ENCODE measurements at regions not wholly inside any gene's neighbourhood (a gene's known extent, or its start where the extent isn't known, plus 50 kb on each side); places are given as distances from the start of the nearest gene placed in this dataset.

DNA sequence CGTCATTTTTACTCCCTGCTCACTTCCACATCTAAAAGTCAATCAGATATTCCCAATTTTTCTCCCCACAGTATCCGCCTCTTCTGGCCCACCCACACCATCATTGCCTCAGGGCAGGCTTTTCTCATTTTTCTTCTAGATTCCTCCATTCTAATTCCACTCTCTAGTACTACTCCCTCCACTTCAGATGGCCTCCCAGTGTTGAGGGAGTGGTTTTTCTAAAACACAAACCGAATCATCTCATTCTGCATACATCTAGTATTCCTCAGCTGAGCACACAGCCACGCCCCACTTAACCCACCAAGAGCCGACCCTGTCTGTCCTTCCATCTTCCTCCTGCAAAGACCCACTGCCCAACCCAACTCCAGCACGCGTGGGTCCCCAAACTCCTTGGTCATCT, 314.9 kb upstream of the NPVF start:
- TF ChIP-seq, protein P1, sequence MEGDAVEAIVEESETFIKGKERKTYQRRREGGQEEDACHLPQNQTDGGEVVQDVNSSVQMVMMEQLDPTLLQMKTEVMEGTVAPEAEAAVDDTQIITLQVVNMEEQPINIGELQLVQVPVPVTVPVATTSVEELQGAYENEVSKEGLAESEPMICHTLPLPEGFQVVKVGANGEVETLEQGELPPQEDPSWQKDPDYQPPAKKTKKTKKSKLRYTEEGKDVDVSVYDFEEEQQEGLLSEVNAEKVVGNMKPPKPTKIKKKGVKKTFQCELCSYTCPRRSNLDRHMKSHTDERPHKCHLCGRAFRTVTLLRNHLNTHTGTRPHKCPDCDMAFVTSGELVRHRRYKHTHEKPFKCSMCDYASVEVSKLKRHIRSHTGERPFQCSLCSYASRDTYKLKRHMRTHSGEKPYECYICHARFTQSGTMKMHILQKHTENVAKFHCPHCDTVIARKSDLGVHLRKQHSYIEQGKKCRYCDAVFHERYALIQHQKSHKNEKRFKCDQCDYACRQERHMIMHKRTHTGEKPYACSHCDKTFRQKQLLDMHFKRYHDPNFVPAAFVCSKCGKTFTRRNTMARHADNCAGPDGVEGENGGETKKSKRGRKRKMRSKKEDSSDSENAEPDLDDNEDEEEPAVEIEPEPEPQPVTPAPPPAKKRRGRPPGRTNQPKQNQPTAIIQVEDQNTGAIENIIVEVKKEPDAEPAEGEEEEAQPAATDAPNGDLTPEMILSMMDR (IDR thresholded peaks at IDR 0.05): no peak
- no peak for TF ChIP-seq POLR2A (IDR thresholded peaks at IDR 0.05)
